ENCODE measurements at regions not wholly inside any gene's neighbourhood (a gene's known extent, or its start where the extent isn't known, plus 50 kb on each side); places are given as distances from the start of the nearest gene placed in this dataset.
"Not testable (repeated sequence)": the region's sequence is repeated elsewhere in the genome, so short reads cannot be mapped to it uniquely, and the experiment has no call there.

- POLR2A ChIA-PET, H3K9me3 Mint-ChIP-seq: not testable (repeated sequence)
Observed at GRCh38 chr21:13812191-13812590, 202.6 kb downstream of the POTED start.

GRCh38 chr21:13810559-13810958 is 201.0 kb downstream of the POTED start:
- H3K9me3 Mint-ChIP-seq; H3K4me3 Mint-ChIP-seq; intact Hi-C loops (cut with micrococcal nuclease); POLR2A ChIA-PET; DNase-seq; H3K4me1 Mint-ChIP-seq (ENCODE audit: low read depth); H3K36me3 Mint-ChIP-seq; H3K27ac Mint-ChIP-seq; H3K27me3 Mint-ChIP-seq; CTCF ChIA-PET: not testable (repeated sequence)

More at GRCh38 chr21:13812191-13812590, 202.6 kb downstream of the POTED start:
- H3K27me3 Mint-ChIP-seq; H3K4me1 Mint-ChIP-seq (ENCODE audit: low read depth); H3K36me3 Mint-ChIP-seq; DNase-seq; CTCF ChIA-PET; intact Hi-C loops (cut with micrococcal nuclease); H3K4me3 Mint-ChIP-seq; H3K27ac Mint-ChIP-seq: not testable (repeated sequence)

- H3K27me3 Mint-ChIP-seq; POLR2A ChIA-PET; DNase-seq; H3K4me1 Mint-ChIP-seq (ENCODE audit: low read depth); H3K9me3 Mint-ChIP-seq; H3K27ac Mint-ChIP-seq; H3K4me3 Mint-ChIP-seq; intact Hi-C loops (cut with micrococcal nuclease); CTCF ChIA-PET; H3K36me3 Mint-ChIP-seq: not testable (repeated sequence)
Observed at GRCh38 chr21:13806444-13806843, 196.9 kb downstream of the POTED start.

GRCh38 chr21:13802757-13803156 is 193.2 kb downstream of the POTED start:
- H3K27ac Mint-ChIP-seq; DNase-seq; H3K4me1 Mint-ChIP-seq (ENCODE audit: low read depth); CTCF ChIA-PET; H3K9me3 Mint-ChIP-seq; POLR2A ChIA-PET; H3K36me3 Mint-ChIP-seq; intact Hi-C loops (cut with micrococcal nuclease); H3K4me3 Mint-ChIP-seq; H3K27me3 Mint-ChIP-seq: not testable (repeated sequence)

Data from activated CD4-positive, alpha-beta memory T cell treated with anti-CD3 and anti-CD28 coated beads for 36 hours (primary cell).